ENCODE measurements at regions not wholly inside any gene's neighbourhood (a gene's known extent, or its start where the extent isn't known, plus 50 kb on each side); places are given as distances from the start of the nearest gene placed in this dataset.
"Not testable (repeated sequence)": the region's sequence is repeated elsewhere in the genome, so short reads cannot be mapped to it uniquely, and the experiment has no call there.

DNA sequence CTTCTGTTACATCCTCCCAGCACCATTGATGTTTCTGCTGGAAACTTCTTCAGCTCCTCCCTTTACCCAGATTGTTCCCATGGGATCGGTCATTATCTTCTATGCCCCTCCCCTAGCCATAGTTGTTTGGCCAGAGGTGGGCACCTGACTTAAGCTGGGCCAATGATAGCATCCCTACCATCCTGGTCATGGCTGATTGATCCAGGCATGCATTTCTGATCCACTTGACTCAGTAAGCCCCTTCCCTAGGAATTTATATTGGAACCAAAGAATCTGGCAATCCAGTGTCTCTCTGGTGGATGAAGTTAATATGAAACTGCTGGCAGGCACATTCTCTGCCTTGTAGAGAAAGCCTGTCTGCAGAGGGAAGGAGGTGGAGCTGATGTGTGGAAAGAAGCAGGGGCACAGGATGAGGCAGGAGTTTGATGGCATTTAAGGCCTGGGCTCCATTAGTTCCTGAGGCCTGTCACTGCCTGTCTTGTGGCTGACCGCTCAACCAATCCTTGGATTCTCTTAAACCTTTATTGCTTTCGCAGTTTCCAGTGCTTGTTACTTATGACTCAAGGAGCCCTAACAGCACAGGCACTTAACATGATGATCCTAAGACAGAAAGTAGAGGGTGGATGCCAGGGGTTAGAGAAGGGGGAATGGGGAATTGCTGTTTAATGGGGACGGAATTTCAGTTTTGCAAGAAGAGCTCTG lies 152.4 kb downstream of the ABCC12 start:
- no peak for DNase-seq

DNA sequence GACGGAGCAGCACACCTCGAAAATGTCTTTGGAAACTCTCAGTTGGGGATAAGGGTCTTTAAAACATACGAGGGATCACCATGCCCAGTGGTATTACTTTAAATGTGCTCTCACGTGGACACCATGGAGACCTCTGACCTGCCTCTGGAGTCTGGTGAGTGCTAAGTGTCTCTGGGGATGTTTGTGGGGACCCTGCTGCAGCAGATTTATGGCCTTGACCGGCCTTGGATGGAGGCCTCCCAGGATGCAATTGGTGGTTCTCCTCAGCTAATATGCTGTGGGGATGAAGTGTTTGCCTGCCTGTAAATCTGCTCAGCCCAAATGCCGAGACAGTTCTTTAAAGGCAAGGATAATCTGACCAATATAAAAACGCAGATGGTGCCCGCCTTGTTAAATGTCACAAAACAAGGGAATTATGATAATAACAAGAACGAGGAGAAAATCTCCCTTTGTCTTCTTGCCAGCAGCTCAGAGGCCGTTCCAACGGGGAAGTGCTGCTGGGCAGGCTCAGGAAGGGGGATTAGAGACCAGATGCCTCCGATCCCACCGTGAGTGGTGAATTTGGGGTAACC lies 154.4 kb downstream of the ABCC12 start:
- no peak for DNase-seq

DNA sequence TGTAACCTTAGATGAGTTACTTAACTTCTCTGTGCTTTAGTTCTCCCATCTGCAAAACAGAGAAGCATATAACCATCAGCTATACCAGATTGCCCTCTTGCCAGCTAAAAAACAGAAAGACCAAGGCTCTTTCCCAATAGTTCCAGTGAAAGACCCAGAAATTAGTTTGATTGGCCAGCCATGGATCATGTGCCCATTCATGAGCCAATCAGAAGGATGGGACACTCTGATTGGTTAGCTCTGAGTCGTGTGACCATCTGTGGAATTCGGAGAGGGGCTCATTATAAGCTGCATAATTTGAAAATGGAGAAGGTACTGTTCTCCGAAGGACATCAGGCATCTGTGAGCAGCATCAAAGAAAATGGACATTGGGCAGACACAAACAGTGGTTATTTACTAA lies 155.2 kb downstream of the ABCC12 start:
- DNase-seq: no peak

DNA sequence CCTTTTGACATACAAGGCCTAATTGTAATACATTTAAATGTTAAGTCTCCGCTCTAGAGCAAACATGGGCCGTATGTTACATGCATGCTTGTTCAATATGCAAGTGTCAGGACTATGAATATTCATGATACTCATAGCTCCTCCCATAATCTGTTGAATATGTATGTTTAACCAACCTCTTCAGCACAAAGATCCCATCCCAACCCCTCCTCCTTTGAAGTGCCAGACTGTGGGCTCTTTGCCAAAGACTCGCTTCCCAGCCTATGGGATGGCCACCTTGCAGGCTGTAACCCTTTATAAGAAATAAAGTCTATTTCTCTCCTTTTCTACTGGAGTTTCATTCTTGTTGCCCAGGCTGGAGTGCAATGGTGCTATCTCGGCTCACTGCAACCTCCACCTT lies 156.2 kb downstream of the ABCC12 start:
- DNase-seq: no peak

DNA sequence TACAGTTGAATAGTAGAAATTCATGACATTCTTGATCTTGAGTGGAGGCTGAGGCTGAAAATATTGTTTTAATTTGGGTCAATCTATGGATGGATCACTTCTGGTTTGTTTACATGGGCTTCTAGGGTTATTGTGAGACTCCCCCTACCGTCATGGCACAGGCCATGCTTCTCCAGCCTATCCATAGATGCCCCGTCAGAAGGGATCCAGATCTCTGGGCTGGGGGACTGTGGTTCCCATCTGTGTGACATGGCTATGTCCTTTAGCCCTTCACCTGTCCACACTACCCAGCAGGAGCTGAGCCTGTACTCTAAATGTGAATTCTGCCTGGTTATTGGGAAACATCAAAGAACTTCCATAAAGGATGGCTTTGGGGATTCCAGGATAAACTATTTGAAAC lies 160.4 kb downstream of the ABCC12 start:
- DNase-seq: no peak

DNA sequence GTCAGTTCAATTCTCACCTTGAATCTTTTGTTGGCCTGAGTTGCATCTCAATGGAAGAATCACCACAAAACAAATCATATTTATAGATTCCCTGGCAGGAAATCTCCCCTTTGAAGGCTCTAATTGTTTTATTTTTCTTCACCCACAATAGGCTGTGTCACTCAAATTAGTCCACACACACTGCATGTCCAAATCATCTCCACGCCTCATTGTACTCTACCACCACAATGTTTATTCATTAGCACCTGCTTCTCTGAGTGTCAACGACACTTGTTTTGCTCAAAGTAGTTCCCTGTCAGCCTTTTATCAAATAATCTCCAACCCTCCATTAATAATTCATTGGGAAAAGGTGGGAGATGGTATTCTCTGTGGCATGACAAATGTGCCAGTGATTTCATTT lies 164.3 kb downstream of the ABCC12 start:
- DNase-seq: no peak

DNA sequence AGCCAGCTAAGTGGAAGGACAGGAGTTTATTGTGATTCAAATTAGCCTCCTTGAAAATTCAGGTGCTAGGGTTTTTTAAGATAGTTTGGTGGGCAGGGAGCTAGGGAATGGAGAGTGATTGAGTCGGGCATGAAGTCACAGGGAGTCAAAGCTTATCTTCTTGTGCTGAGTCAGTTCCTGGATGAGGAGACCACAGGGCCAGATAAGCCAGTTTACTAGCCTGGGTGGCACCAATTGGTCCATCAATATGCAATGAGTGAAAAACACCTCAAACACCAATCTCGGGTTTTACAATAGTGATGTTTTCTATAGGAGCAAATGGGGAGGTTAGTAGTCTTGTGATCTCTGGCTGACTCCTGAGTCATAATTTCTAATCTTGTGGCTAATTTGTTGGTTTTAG lies 165.1 kb downstream of the ABCC12 start:
- no peak for DNase-seq

DNA sequence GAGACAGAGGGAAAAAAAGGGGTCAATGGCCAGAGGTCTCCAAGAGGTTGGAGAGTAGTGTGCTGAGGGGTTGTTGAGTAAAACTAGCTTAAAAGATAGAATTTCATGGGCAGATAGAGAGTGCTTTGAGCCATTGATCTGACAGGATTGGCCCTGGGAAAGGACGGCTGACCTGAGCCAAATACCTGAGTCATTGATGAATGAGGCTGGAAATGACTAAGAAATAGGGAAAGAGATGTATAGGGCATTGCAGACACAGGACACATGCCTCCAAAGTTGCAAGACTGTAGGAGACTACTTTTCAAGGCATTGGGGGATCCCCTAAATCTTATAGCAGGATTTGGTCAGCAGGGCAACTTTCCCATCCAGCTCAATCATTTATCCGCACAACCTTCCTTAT lies 168.7 kb downstream of the ABCC12 start:
- no peak for DNase-seq

DNA sequence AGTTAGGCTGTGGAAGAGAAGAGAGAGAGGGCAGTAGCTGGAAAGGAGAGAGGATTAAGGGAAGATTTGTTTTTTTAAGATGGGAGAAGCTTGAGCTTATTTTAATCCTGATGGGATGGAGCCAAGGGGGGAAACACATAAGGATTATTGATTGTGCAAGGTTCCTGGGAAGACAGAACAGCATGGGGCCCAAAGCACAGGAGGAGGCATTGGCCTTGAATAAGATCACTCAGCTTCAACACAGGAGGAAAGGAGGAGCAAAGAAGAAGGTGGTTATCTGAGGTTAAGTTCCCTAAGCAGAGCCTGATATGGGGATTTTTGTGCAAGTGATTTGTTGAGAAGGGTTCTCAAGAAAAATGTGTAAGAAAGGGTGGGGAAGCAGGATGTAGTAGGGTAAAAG lies 169.8 kb downstream of the ABCC12 start:
- no peak for DNase-seq

DNA sequence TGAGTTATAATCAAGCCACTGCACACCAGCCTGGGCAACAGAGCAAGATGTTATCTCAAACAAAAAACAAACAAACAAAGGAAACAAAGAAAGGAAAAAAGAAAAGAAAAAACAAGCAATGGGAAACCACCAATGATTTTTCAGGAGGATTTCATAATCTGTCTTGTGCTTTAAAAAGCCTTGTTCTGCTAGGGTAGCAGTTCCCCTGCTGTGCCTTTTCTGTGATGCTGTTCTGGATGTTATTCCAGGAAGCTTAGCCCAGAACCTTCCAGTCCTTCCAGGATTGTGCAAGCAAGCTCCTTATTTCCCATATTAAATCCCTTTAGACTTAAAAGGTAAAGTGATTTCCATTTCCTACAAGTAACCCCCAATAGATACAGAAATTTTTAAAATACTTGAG lies 171.1 kb downstream of the ABCC12 start:
- no peak for DNase-seq

DNA sequence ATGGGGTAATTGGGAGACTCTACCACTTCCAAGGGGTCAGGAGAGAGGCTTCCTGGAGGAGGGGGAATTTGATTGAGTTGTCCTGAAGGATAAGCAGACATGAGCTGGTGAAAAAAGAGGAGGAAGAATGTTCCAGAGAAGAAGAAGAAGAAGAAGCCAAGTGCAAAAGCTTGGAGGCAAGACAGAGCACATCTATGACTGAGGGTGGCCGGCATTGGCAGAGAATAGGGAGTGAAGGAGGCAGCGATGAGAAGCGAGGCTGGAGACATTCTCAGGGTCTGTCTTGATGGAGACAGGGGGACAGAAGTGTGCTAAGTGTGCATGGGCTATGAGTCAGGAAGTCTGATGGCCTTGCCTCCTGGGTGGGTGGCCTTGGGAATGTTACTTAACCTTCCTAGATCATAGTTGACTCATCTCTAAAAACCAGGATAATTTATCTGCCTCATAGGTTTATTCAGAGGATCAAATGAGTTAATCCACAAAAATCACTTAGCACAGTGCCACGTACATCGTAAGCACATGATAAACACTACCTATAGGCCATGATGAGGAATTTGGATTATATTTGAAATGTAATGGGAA lies 171.7 kb downstream of the ABCC12 start:
- DNase-seq: no peak

DNA sequence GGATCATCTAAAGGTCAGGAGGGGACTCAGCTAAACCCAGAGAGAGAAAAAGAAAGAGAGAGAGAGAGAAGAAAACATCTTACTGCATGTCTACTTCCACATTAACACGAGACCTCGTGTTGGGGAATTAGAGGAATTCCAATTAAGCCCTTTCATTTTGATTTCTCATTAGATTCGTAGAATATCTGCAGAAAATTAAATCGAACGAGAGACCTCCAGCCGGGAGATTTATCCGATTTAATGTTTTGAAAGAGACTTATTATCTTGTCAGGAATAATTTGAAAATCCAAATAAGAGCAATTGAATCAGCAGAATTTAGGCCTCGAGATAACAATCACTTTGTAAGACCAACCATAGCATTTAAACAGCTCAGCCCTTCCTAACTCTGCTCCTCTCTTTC lies 175.6 kb downstream of the ABCC12 start:
- no peak for DNase-seq

DNA sequence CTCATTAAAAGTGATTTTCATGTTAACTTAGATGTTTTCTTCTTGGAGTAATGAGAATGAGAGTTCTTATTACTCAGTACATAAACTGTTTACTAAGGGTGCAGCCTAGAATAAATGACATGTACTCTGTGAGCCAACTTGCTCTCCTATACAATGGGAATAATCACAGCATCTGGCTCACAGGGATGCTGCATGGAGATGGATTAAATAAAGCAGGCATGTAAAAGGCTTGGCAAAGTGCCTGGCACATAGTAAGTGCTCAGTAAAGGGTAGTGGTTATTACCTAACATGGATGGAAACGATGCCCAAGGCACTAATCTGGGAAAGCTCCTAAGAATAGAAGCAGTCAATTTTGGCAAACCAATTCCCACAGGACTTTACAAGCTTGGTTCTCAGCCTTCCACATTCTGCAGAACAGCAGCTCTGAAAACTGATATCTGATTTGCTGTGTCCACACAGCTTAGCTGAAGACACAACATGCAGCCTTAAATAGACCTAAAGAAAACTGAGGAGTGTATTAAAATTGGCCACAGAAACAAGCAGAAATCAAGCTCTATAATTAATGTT lies 176.1 kb downstream of the ABCC12 start:
- no peak for DNase-seq

DNA sequence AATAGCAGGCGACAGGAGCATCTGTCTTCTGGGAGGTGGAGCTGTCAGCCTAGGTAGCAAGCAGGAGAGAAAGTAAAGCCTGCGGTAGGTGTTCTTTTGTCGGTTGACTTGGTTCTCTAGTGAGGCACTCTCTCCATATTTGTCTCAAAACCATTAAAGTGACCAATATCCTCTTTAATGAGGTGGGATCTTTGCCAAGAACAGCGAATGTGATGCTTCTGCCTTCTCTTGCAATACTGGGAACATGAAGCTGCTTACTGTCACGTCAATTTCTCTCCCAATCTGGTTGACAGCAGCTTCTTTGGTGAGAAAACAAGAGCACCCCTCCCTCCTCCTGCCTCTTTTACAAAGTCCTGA lies 176.7 kb downstream of the ABCC12 start:
- DNase-seq: no peak

DNA sequence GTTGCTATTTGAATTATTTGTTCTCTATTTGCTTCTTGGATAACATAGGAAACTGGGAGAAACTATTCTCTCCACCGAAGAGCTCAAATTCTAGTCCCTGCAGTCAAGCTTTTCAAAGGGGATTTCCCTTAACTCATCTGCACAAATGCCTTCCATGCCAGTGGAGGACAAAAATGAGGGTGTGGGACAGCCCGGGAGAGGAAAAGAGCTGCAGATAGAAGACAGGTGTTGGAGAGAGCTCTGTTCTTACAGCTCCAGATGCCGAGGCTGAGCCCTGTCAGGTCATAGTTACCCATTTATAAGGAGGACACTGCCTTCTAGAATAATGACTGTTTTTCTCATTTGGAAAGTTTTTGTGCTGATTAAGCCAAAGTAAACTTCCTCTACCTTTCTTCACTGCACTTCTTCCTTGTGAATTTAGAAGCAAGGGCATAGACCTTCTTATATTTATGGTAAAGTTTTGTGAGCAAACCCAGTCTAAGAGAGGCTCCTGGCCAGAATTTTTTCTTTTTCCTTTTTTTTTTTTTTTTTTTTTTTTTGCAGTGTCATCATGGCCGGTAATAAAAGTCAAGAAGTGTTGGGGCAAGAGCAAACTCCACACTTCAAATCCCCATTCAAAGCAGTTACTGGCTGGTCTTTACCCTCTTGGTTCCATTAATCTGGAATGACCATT lies 177.2 kb downstream of the ABCC12 start:
- DNase-seq: no peak

DNA sequence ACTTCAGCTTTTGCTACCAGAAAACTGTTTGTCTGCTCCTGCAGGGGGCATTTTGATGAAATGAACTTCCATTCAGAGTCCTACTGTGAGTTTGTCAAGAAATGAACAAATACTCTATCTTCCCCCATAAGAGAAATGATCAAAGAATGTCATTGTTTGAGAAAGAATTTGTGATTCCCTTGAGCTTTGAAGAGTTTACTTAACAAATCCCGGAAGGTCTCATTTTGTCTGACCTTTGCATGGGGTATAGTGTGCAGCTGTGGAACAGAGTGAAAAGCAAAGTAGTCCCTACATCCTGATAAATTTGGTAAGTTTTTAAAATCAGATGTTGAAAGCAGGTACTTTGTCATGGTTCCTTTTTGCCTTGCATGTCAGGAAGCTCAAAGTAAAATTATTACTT lies 178.0 kb downstream of the ABCC12 start:
- DNase-seq: no peak

DNA sequence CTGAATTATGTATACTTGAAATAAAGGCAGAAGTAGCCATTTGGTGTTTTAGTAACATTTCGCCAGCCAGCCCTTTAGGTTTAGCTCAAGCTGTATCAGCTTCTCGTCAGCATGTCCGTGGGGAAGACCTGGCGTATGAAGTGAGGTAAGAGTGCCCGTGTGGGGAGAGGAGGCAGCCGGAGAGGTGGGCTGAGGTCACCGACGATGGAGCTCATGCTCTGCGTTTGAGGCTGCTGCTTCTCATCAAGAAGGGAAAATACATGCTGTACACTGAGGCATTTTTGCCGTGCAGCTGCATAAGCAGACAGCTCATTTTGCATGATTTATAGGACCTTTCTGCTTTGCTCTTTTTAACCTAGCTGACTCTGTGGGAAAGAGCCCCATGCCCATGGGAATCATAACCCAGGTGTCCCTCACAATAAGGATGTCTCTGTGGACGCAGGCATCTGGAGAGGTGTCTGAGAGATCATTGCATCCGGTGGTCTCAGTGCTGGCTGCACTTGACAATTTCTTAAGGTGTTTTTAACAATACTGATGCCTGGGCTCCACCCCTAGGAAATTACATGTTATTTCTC lies 179.1 kb downstream of the ABCC12 start:
- DNase-seq: no peak

DNA sequence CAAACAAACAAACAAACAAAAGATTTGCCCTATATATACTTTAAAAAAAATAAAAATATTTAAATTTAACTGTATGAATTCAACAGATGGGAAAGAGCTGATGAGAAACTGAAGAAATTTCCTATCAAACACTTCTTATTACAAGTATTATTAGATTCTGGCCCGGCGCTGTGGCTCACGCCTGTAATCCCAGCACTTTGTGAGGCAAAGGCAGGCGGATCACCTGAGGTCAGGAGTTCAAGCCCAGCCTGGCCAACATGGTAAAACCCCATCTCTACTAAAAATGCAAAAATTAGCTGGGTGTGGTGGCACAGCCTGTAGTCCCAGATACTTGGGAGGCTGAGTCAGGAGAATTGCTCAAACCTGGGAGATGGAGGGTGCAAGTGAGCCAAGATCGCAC lies 180.8 kb downstream of the ABCC12 start:
- not testable (repeated sequence) for DNase-seq

DNA sequence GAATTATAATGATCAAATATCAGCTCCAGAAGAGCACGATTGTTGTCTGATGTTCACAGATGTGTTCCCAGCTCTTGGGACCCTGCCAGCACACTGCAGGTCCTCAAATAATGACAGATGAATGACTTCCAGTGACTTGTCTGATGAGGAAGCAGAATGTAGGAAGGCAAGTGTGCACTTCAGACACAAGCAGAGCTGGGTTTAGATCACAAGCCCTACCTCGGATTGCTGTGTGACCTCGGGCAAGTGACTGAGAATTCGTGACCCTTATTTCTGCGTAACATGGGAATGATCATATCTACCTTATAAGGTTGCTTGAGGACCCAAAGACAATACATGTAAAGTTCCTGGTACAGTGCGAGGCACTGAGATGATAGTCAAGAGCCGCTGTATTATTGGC lies 182.2 kb downstream of the ABCC12 start:
- DNase-seq: no peak

DNA sequence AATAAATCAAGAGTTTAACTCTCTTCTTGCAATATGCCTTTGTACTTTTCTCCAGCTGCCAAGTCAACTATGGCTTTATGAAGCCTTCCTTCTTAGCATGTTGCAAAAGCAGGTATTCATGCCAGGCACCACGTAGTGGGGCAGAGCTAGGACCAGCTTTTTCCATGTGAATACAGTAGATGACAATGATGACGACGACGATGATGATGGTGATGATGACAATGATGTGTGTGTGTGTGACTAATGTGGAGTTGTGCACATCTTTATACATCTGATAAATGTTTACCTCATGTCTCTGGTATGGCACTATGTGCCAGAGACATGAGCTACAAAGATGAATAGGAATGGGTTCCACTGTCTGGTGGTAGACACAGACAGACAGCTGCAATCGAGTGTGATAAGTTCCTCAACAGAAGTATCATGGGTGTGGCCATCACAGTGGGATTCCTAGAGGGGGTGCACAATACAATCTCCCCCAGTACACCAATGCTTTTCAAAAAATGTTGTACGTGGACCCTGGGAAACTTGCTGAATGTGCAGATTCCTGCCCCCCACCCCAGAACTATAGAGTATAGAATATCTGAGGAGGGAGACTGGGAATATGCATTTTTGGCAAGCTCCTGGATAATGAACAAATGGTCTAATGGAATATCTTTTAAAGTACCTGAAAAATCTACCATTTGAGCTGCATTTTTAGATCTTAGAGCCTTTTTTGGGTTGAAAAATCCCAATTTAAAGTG lies 183.4 kb downstream of the ABCC12 start:
- DNase-seq: no peak

DNA sequence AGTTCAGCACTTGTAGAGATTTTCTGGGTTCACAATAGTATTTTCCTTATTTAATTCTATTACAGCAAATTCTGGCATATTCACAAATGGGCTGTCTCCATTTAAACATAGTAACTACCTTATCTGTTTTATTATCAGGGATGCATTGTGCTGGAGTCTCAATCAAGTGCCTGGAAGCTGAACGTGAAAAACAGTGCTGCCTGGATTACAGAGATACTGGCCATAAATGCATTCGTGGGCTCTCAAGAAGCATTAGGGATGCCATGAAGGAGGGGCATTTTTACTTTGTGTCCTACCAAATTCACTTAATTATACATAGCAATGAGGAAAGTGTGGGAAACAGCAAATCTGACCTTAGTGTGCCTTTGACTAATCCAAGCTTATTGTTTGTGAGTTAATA lies 184.6 kb downstream of the ABCC12 start:
- DNase-seq: no peak
